Peyer's patch (tissue), 4 donors: ENCODE measurements at regions not wholly inside any gene's neighbourhood (a gene's known extent, or its start where the extent isn't known, plus 50 kb on each side); places are given as distances from the start of the nearest gene placed in this dataset.

ENCODE experiments used
- DNase-seq, 3 donors: peaks; one replicate each; pipeline ENCODE4 v3.0.0-alpha.2; 2017 to 2019
- H3K27ac ChIP-seq, 4 donors: fragments of 200-600 bp; sonication (generic); one replicate each; pipeline ENCODE4 v1.5.1; 2016 to 2019
- H3K27me3 ChIP-seq, 2 donors: fragments of 200-600 bp; sonication (generic); one replicate each; pipeline ENCODE4 v1.5.1; 2019
- H3K36me3 ChIP-seq, 3 donors: fragments of 200-600 bp; sonication (generic); one replicate each; pipeline ENCODE4 v1.5.1; 2016 to 2019
- H3K4me1 ChIP-seq, 4 donors: fragments of 200-600 bp; sonication (generic); one replicate each; pipeline ENCODE4 v1.5.1; 2016 to 2019
- H3K4me3 ChIP-seq, 4 donors: fragments of 200-600 bp; sonication (generic); 1 replicate in 3 of 4; 2 replicates in 1 of 4; pipeline ENCODE4 v1.5.1; 2016 to 2019; ENCODE audit warnings: mild to moderate bottlenecking in 1 of 4
- H3K9me3 ChIP-seq, 4 donors: fragments of 200-600 bp; sonication (generic); one replicate each; pipeline ENCODE4 v1.5.1; 2016 to 2019; ENCODE audit warnings: mild to moderate bottlenecking in 1 of 4
- CTCF ChIP-seq, 6 experiments: fragments of 450-650 bp in 4 of 6; fragments of 200-600 bp in 2 of 6; sonication (generic) in 1 of 6; IDR thresholded peaks; one replicate each; pipeline ENCODE4 v1.5.1; 2017 to 2019; ENCODE audit warnings: antibody characterized with exemption in 6 of 6, mild to moderate bottlenecking in 3 of 6, moderate library complexity in 1 of 6
- POLR2A ChIP-seq, 2 donors: fragments of 450-650 bp; IDR thresholded peaks; one replicate each; pipeline ENCODE4 v1.5.1; 2017; ENCODE audit warnings: antibody characterized with exemption in 2 of 2, mild to moderate bottlenecking in 2 of 2, moderate library complexity in 2 of 2

- TF ChIP-seq POLR2A (IDR thresholded peaks at IDR 0.05), result no peak
- TF ChIP-seq CTCF (IDR thresholded peaks at IDR 0.05), result peak in 2 of 6 experiments; percentile 16 to 26
- Histone ChIP-seq H3K27ac (no peak overlapping the region), H3K4me1 (no peaks in the 10 kb centered on the region), H3K4me3 (no peak overlapping the region), H3K27me3 (no peaks in the 10 kb centered on the region), H3K36me3 (no peaks in the 10 kb centered on the region), H3K9me3 (no peaks in the 10 kb centered on the region)
- DNase-seq, result no peak
Observed at GRCh38 chr5:165457859-165458481, 1952.6 kb downstream of the MAT2B start.

GRCh38 chr5:165459232-165459631 is 1953.8 kb downstream of the MAT2B start:
- TF ChIP-seq CTCF (IDR thresholded peaks at IDR 0.05) (no peak), POLR2A (IDR thresholded peaks at IDR 0.05) (no peak)

GRCh38 chr5:165460911-165461310 is 1955.5 kb downstream of the MAT2B start:
- Histone ChIP-seq H3K27me3 (no peaks in the 10 kb centered on the region), H3K27ac (no peak overlapping the region), H3K9me3 (no peaks in the 10 kb centered on the region), H3K36me3 (no peaks in the 10 kb centered on the region), H3K4me3 (no peak overlapping the region), H3K4me1 (no peaks in the 10 kb centered on the region)
- TF ChIP-seq POLR2A (IDR thresholded peaks at IDR 0.05) (no peak), CTCF (IDR thresholded peaks at IDR 0.05) (no peak)
- DNase-seq, result no peak

More at GRCh38 chr5:165459232-165459631, 1953.8 kb downstream of the MAT2B start:
- H3K27ac ChIP-seq, result no peak overlapping the region
- no peak for DNase-seq
- no peaks in the 10 kb centered on the region for H3K4me1 ChIP-seq
- no peaks in the 10 kb centered on the region for H3K36me3 ChIP-seq
- no peak overlapping the region for H3K4me3 ChIP-seq
- H3K9me3 ChIP-seq, result no peaks in the 10 kb centered on the region
- no peaks in the 10 kb centered on the region for H3K27me3 ChIP-seq

- Histone ChIP-seq H3K27me3 (no peaks in the 10 kb centered on the region), H3K36me3 (no peaks in the 10 kb centered on the region), H3K27ac (no peak overlapping the region), H3K9me3 (peaks cover 0 to under 1% (median 0%) of the 10 kb centered on the region in 4 donors), H3K4me3 (no peak overlapping the region), H3K4me1 (no peaks in the 10 kb centered on the region)
- TF ChIP-seq CTCF (IDR thresholded peaks at IDR 0.05) (no peak), POLR2A (IDR thresholded peaks at IDR 0.05) (no peak)
- no peak for DNase-seq
Observed at GRCh38 chr5:165477546-165477945, 1972.1 kb downstream of the MAT2B start.

- Histone ChIP-seq H3K27me3 (no peaks in the 10 kb centered on the region), H3K4me3 (no peak overlapping the region), H3K36me3 (no peaks in the 10 kb centered on the region), H3K9me3 (no peaks in the 10 kb centered on the region), H3K4me1 (no peaks in the 10 kb centered on the region), H3K27ac (no peak overlapping the region)
- TF ChIP-seq CTCF (IDR thresholded peaks at IDR 0.05) (no peak), POLR2A (IDR thresholded peaks at IDR 0.05) (no peak)
- DNase-seq, result no peak
Observed at GRCh38 chr5:165495829-165496380, 1990.5 kb downstream of the MAT2B start.
